Smooth muscle cell (in vitro differentiated cells): ENCODE measurements at regions not wholly inside any gene's neighbourhood (a gene's known extent, or its start where the extent isn't known, plus 50 kb on each side); places are given as distances from the start of the nearest gene placed in this dataset.

Experiments
- DNase-seq: peaks from one replicate; lab custom pipeline; 2025; ENCODE audit not compliant: unreplicated experiment; lab: John Stamatoyannopoulos, UW
- H2AFZ ChIP-seq: fragments of 200-600 bp; sonication (generic); 2 replicates; pipeline ENCODE4 v1.6.0; 2016; ENCODE audit warnings: antibody characterized with exemption, low read depth, mild to moderate bottlenecking
- H3F3A ChIP-seq: fragments of 200-600 bp; sonication (generic); 2 replicates; pipeline ENCODE4 v1.6.0; 2017; ENCODE audit warnings: antibody characterized with exemption, low read depth
- H3K27ac ChIP-seq: fragments of 200-600 bp; sonication (generic); 2 replicates; pipeline ENCODE4 v1.5.1; 2016; ENCODE audit warnings: low read depth, mild to moderate bottlenecking
- H3K27me3 ChIP-seq: fragments of 200-600 bp; sonication (generic); 2 replicates; pipeline ENCODE4 v1.6.1; 2016; ENCODE audit warnings: low read depth, mild to moderate bottlenecking
- H3K36me3 ChIP-seq: fragments of 200-600 bp; sonication (generic); 2 replicates; pipeline ENCODE4 v1.5.1; 2016; ENCODE audit warnings: low read depth
- H3K4me1 ChIP-seq: fragments of 200-600 bp; sonication (generic); 2 replicates; pipeline ENCODE4 v1.5.1; 2016; ENCODE audit warnings: low read depth
- H3K4me2 ChIP-seq: fragments of 200-600 bp; sonication (generic); 2 replicates; pipeline ENCODE4 v1.6.0; 2016; ENCODE audit warnings: mild to moderate bottlenecking
- H3K4me3 ChIP-seq: fragments of 200-600 bp; sonication (generic); 2 replicates; pipeline ENCODE4 v1.5.1; 2016; ENCODE audit warnings: mild to moderate bottlenecking
- H3K79me2 ChIP-seq: fragments of 200-600 bp; sonication (generic); 2 replicates; pipeline ENCODE4 v1.6.0; 2016; ENCODE audit warnings: low read depth, mild to moderate bottlenecking
- H3K9ac ChIP-seq: fragments of 200-600 bp; sonication (generic); 2 replicates; pipeline ENCODE4 v1.6.0; 2016; ENCODE audit warnings: low read depth
- H3K9me3 ChIP-seq: fragments of 200-600 bp; sonication (generic); replicated peaks from 2 replicates; pipeline ENCODE4 v1.5.1; 2016; ENCODE audit warnings: low read depth
- H4K20me1 ChIP-seq: fragments of 200-600 bp; sonication (generic); 2 replicates; pipeline ENCODE4 v1.6.0; 2016; ENCODE audit warnings: low read depth
- CTCF ChIP-seq: fragments of 200-600 bp; sonication (generic); IDR thresholded peaks from 2 replicates; pipeline ENCODE4 v1.5.1; 2017; ENCODE audit warnings: borderline replicate concordance, mild to moderate bottlenecking, antibody characterized with exemption; ENCODE audit not compliant: insufficient read depth, poor library complexity, severe bottlenecking
- WGBS: methylation state at CpG from one replicate; pipeline ENCODE4 v1.1.7; 2016; ENCODE audit warnings: low lambda C conversion rate; 5-methylcytosine and 5-hydroxymethylcytosine counted together

- Histone ChIP-seq H2AFZ (no peak overlapping the region), H4K20me1 (peaks cover 54% of the 10 kb centered on the region), H3K4me1 (peaks cover 20% of the 10 kb centered on the region), H3K27me3 (no peaks in the 10 kb centered on the region), H3K4me3 (no peak overlapping the region), H3K9me3 (no peaks in the 10 kb centered on the region), H3K79me2 (peaks cover 34% of the 10 kb centered on the region), H3F3A (no peaks in the 10 kb centered on the region), H3K9ac (no peak overlapping the region), H3K4me2 (no peak overlapping the region), H3K36me3 (no peaks in the 10 kb centered on the region), H3K27ac (no peak overlapping the region)
- no peak for DNase-seq
- WGBS: 68% methylated on average over 6 of the region's 6 CpGs
- no peak for TF ChIP-seq CTCF
Measured at GRCh38 chr6:138580801-138581200, 81.5 kb upstream of the NHSL1 start.

- H3K4me1 ChIP-seq: peaks cover 7% of the 10 kb centered on the region
- H3K79me2 ChIP-seq: peaks cover 35% of the 10 kb centered on the region
- WGBS: 59% methylated on average over 4 of the region's 4 CpGs
Measured at GRCh38 chr6:138582573-138582972, 83.3 kb upstream of the NHSL1 start.

GRCh38 chr6:138586638-138587037 lies 87.3 kb upstream of the NHSL1 start:
- Histone ChIP-seq H3K36me3 (no peaks in the 10 kb centered on the region), H2AFZ (no peak overlapping the region), H3K9ac (no peak overlapping the region), H3F3A (no peaks in the 10 kb centered on the region), H3K27ac (no peak overlapping the region), H3K27me3 (no peaks in the 10 kb centered on the region), H3K9me3 (no peaks in the 10 kb centered on the region), H3K4me1 (no peaks in the 10 kb centered on the region), H3K79me2 (peaks cover 36% of the 10 kb centered on the region), H3K4me2 (no peak overlapping the region), H4K20me1 (peaks cover 29% of the 10 kb centered on the region), H3K4me3 (no peak overlapping the region)
- TF ChIP-seq CTCF: no peak
- DNase-seq: no peak
- 99% methylated on average over 5 of the region's 5 CpGs for WGBS

More at GRCh38 chr6:138582573-138582972, 83.3 kb upstream of the NHSL1 start:
- Histone ChIP-seq H3F3A (no peaks in the 10 kb centered on the region), H3K27ac (no peak overlapping the region), H3K36me3 (no peaks in the 10 kb centered on the region), H2AFZ (no peak overlapping the region), H3K9me3 (no peaks in the 10 kb centered on the region), H3K4me3 (no peak overlapping the region), H3K9ac (no peak overlapping the region), H3K4me2 (no peak overlapping the region), H4K20me1 (peaks cover 42% of the 10 kb centered on the region), H3K27me3 (no peaks in the 10 kb centered on the region)
- no peak for DNase-seq
- no peak for TF ChIP-seq CTCF

- no peaks in the 10 kb centered on the region for H3K36me3 ChIP-seq
- WGBS: 49% methylated on average over 13 of the region's 13 CpGs
- no peak overlapping the region for H3K4me2 ChIP-seq
- H3K4me3 ChIP-seq: no peak overlapping the region
- H3K9ac ChIP-seq: no peak overlapping the region
- no peak overlapping the region for H2AFZ ChIP-seq
- no peak overlapping the region for H3K27ac ChIP-seq
- DNase-seq: no peak
- H3K27me3 ChIP-seq: no peaks in the 10 kb centered on the region
- peak; percentile 90 for TF ChIP-seq CTCF
- no peaks in the 10 kb centered on the region for H3K9me3 ChIP-seq
- H4K20me1 ChIP-seq: peaks cover 19% of the 10 kb centered on the region
- H3K4me1 ChIP-seq: peaks cover 6% of the 10 kb centered on the region
- H3K79me2 ChIP-seq: peaks cover 32% of the 10 kb centered on the region
- peaks cover 2% of the 10 kb centered on the region for H3F3A ChIP-seq
Measured at GRCh38 chr6:138588805-138589434, 89.6 kb upstream of the NHSL1 start.
